AG04449 (cell line): ENCODE measurements at regions not wholly inside any gene's neighbourhood (a gene's known extent, or its start where the extent isn't known, plus 50 kb on each side); places are given as distances from the start of the nearest gene placed in this dataset.

Source experiments
- CTCF ChIA-PET: fragments of 350-600 bp; formaldehyde crosslinking; extraction: SDS; loops from one replicate; lab custom pipeline; 2021; ENCODE audit warnings: antibody characterized with exemption; lab: Yijun Ruan, JAX
- POLR2A ChIA-PET: fragments of 400-600, 350-600 bp; formaldehyde crosslinking; extraction: SDS; loops from one replicate; lab custom pipeline; 2020; ENCODE audit warnings: antibody characterized with exemption, inconsistent platforms; lab: Yijun Ruan, JAX
- DNase-seq: peaks from one replicate; pipeline ENCODE4 v3.0.0-alpha.2; 2010; ENCODE audit warnings: low read depth, low spot score
- H3K4me3 ChIP-seq: 2 replicates; pipeline ENCODE4 v1.5.1; 2011; ENCODE audit warnings: low read depth, mild to moderate bottlenecking, control low read depth, low read length
- CTCF ChIP-seq: IDR thresholded peaks from one replicate; pipeline ENCODE4 v1.5.1; 2011; ENCODE audit warnings: mild to moderate bottlenecking, moderate library complexity, low read length, control low read depth, inconsistent platforms; ENCODE audit not compliant: insufficient read depth; ENCODE audit errors: missing control alignments

DNA sequence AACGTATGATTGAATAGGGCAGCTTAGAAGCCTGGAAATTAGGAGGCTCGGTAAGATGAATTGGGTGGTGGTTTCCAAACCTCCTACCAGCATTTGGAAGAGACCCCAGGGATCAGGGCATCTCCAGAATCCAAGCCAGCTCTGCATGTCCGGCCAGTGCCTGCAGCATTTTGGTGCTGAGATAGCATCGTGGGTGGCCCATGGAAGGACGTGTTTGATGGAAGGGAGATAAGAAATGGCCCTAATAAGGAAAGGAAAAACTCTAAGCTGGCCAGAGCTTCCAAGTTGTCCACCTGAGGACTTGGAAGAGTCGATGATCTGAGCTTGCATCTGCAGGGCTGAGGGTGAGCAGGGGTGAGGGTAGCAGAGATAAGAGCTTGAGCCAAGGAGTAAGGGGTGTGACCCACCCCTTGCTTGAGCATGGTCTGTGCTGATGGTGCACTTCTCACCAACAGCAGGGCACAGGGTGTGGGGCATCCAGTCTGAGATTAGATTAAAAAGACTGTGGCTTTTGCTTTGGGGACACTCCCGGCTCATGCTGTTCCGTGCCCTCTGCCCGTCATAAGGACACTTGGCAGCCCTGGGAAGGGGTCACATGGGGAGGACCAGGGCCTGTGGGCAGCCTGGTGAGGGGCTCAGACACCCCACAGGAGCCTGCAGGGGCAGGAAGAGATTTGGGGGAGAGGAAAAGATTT, 213.2 kb downstream of the ERMARD start:
- no peak overlapping the region for H3K4me3 ChIP-seq
- ChIA-PET CTCF (no interaction called here), POLR2A (no interaction called here)
- no peak for DNase-seq
- TF ChIP-seq CTCF = no peak

GRCh38 chr6:169963581-169964297, 212.3 kb downstream of the ERMARD start:
- no peak for TF ChIP-seq CTCF
- H3K4me3 ChIP-seq = no peak overlapping the region
- no peak for DNase-seq
- ChIA-PET CTCF (no interaction called here), POLR2A (no interaction called here)

GRCh38 chr6:169962604-169963469, 211.4 kb downstream of the ERMARD start:
- no peak for TF ChIP-seq CTCF
- ChIA-PET POLR2A (no interaction called here), CTCF (no interaction called here)
- no peak overlapping the region for H3K4me3 ChIP-seq
- DNase-seq = no peak

DNA sequence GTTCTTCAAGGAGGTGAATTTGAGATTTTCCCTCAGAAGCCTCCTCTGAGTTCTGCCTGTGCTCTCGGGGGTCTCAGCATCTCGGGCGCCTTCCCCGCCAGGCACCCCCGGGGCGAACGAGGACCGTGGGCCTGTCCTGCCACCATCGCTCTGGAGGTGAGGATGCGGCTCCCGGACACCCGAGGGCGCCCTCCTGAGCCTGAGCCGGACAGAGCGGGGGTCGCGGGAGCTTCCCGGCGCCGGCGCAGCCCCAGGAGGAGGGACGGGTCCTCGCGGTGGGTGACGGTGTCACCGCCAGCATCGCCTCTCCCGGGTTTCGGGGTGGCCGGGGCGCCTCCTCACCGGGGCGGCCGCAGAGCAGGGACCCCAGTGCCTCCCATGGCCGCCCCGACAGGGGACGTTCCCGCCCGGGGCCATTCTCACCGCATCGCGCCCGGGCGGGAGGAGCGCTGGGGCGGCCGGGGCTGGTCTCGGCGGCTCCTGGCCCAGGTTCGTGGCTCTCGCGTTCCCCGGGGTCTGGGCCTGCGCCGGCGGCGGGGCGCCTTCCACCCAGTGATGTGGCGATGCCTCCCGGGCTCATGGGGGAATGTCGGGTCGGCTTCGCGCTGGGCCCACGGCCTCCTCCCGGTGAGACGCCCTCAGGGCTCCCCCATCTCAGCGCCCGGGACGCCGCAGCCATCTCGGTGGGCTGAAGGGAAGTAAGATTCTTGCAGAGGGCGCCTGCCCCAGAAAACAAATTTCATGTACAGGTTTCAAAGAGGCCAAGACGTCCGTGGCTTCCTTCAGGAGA, 210.5 kb downstream of the ERMARD start:
- DNase-seq = no peak
- ChIA-PET CTCF (no interaction called here), POLR2A (no interaction called here)

GRCh38 chr6:169960886-169961611, 209.6 kb downstream of the ERMARD start:
- DNase-seq = no peak
- no peak overlapping the region for H3K4me3 ChIP-seq
- POLR2A ChIA-PET = no interaction called here
- CTCF ChIA-PET = no interaction called here
- no peak for TF ChIP-seq CTCF

More for the DNA sequence above, 210.5 kb downstream of the ERMARD start:
- no peak overlapping the region for H3K4me3 ChIP-seq
- no peak for TF ChIP-seq CTCF
